ENCODE measurements at regions not wholly inside any gene's neighbourhood (a gene's known extent, or its start where the extent isn't known, plus 50 kb on each side); places are given as distances from the start of the nearest gene placed in this dataset.

DNA sequence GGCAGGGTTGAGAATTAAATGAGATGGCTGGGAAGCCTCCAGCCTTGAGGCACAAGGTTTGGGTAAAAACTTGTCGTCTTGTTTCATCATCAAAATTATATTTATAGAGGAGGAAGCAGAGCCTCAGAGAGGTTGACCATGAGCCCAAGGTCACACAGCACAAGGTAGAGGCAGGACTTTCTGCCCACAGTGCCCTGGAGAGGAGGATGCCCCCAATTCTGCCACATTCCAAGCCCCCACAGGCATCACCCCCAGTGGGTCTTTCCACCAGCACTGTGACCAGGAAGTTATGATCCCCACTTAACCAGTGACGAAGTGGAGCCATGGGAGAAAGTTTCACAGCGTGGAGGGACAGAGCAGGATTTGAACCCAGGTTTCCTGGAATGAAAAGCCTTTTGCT, 400.0 kb downstream of the MATN1 start:
- TF ChIP-seq CTCF (IDR thresholded peaks at IDR 0.05) (no peak), POLR2A (IDR thresholded peaks at IDR 0.05) (no peak), POLR2AphosphoS5 (IDR thresholded peaks at IDR 0.05) (no peak), EP300 (IDR thresholded peaks at IDR 0.05) (no peak)
